WTC11 (cell line): ENCODE measurements at regions not wholly inside any gene's neighbourhood (a gene's known extent, or its start where the extent isn't known, plus 50 kb on each side); places are given as distances from the start of the nearest gene placed in this dataset.

ENCODE experiments used
- ATAC-seq: fragments of 200-7000 bp; cut with Tn5 transposase; 2 replicates; pipeline ENCODE4 v1.10.0; 2021; ENCODE audit warnings: mild to moderate bottlenecking, moderate library complexity
- CTCF ChIA-PET: fragments of 300-600 bp; sonication (Branson Sonifier 250); formaldehyde crosslinking; loops from one replicate; lab custom pipeline; 2021; ENCODE audit warnings: antibody characterized with exemption; lab: Charles Lee
- POLR2A ChIA-PET: fragments of 350-600 bp; sonication (Branson Sonifier 250); formaldehyde crosslinking; loops from one replicate; lab custom pipeline; 2021; ENCODE audit warnings: antibody characterized with exemption; lab: Charles Lee
- DNase-seq: peaks from one replicate; pipeline ENCODE4 v3.0.0; 2021; ENCODE audit warnings: low spot score
- H3K27ac Mint-ChIP-seq: 2 replicates; pipeline ENCODE4 v1.8.0; 2021; ENCODE audit warnings: mixed read lengths
- H3K27me3 Mint-ChIP-seq: 2 replicates; pipeline ENCODE4 v1.8.0; 2021; ENCODE audit warnings: low read depth, mild to moderate bottlenecking, moderate library complexity, mixed read lengths
- H3K36me3 Mint-ChIP-seq: 2 replicates; pipeline ENCODE4 v1.8.0; 2021; ENCODE audit warnings: mixed read lengths
- H3K4me1 Mint-ChIP-seq: 2 replicates; pipeline ENCODE4 v1.8.0; 2022; ENCODE audit warnings: mixed read lengths
- H3K4me3 Mint-ChIP-seq: 2 replicates; pipeline ENCODE4 v1.8.0; 2021; ENCODE audit warnings: mild to moderate bottlenecking, moderate library complexity, mixed read lengths
- H3K9me3 Mint-ChIP-seq: 2 replicates; pipeline ENCODE4 v1.8.0; 2021; ENCODE audit warnings: mixed read lengths
- ESRRA ChIP-seq: sonication (generic); formaldehyde crosslinking; IDR thresholded peaks from 2 replicates; pipeline ENCODE4 v1.8.1; 2022; ENCODE audit warnings: mild to moderate bottlenecking, missing genetic modification reagents, borderline replicate concordance
- JAZF1 ChIP-seq: fragments of 250-450 bp; sonication (Bioruptor Pico); IDR thresholded peaks from 2 replicates; pipeline ENCODE4 v1.9.0; 2021; ENCODE audit warnings: moderate library complexity, mild to moderate bottlenecking, inconsistent platforms
- NFYB ChIP-seq: sonication (generic); formaldehyde crosslinking; conservative IDR thresholded peaks from 2 replicates; pipeline ENCODE4 v1.8.0; 2022; ENCODE audit warnings: low read depth, missing genetic modification reagents
- NR2C2 ChIP-seq: sonication (generic); formaldehyde crosslinking; IDR thresholded peaks from 2 replicates; pipeline ENCODE4 v1.8.0; 2022; ENCODE audit warnings: mild to moderate bottlenecking, missing genetic modification reagents
- RELA ChIP-seq: sonication (generic); formaldehyde crosslinking; IDR thresholded peaks from 2 replicates; pipeline ENCODE4 v1.8.1; 2022; ENCODE audit warnings: missing genetic modification reagents, mild to moderate bottlenecking, borderline replicate concordance
- TEAD1 ChIP-seq: sonication (generic); formaldehyde crosslinking; IDR thresholded peaks from 2 replicates; pipeline ENCODE4 v1.8.0; 2022; ENCODE audit warnings: mild to moderate bottlenecking, missing genetic modification reagents
- ZNF219 ChIP-seq: sonication (generic); formaldehyde crosslinking; IDR thresholded peaks from 2 replicates; pipeline ENCODE4 v1.8.0; 2023; ENCODE audit warnings: missing genetic modification reagents, mild to moderate bottlenecking, borderline replicate concordance
- ZNF317 ChIP-seq: sonication (generic); formaldehyde crosslinking; IDR thresholded peaks from 2 replicates; pipeline ENCODE4 v1.8.1; 2023; ENCODE audit warnings: low read depth, mild to moderate bottlenecking, moderate library complexity, missing genetic modification reagents, borderline replicate concordance
- ZNF396 ChIP-seq: fragments of 250-450 bp; sonication (Bioruptor Pico); IDR thresholded peaks from 2 replicates; pipeline ENCODE4 v1.8.0; 2021; ENCODE audit warnings: mild to moderate bottlenecking, moderate library complexity, borderline replicate concordance
- ZNF671 ChIP-seq: fragments of 250-450 bp; sonication (Bioruptor Pico); IDR thresholded peaks from 2 replicates; pipeline ENCODE4 v1.8.0; 2021; ENCODE audit warnings: mild to moderate bottlenecking
- TF ChIP-seq, protein P1 (sequence below): fragments of 200-600 bp; IDR thresholded peaks from 2 replicates; pipeline ENCODE4 v1.8.0; 2022; ENCODE audit warnings: antibody characterized with exemption
- TF ChIP-seq, protein P2 (sequence below): sonication (generic); formaldehyde crosslinking; IDR thresholded peaks from 2 replicates; pipeline ENCODE4 v1.8.1; 2022; ENCODE audit warnings: mild to moderate bottlenecking, missing genetic modification reagents, moderate library complexity, borderline replicate concordance
- TF ChIP-seq, protein P3 (sequence below): sonication (generic); formaldehyde crosslinking; IDR thresholded peaks from 2 replicates; pipeline ENCODE4 v1.8.1; 2023; ENCODE audit warnings: mild to moderate bottlenecking, missing genetic modification reagents, moderate library complexity
- TF ChIP-seq, protein P4 (sequence below): sonication (generic); formaldehyde crosslinking; IDR thresholded peaks from 2 replicates; pipeline ENCODE4 v1.8.0; 2023; ENCODE audit warnings: missing genetic modification reagents, mild to moderate bottlenecking, borderline replicate concordance
- TF ChIP-seq, protein P5 (sequence below): sonication (generic); formaldehyde crosslinking; IDR thresholded peaks from 2 replicates; pipeline ENCODE4 v1.8.0; 2022; ENCODE audit warnings: mild to moderate bottlenecking, missing genetic modification reagents
- TF ChIP-seq, protein P6 (sequence below): sonication (generic); formaldehyde crosslinking; IDR thresholded peaks from 2 replicates; pipeline ENCODE4 v1.8.0; 2022; ENCODE audit warnings: mild to moderate bottlenecking, missing genetic modification reagents
- TF ChIP-seq, protein P7 (sequence below): fragments of 250-450 bp; sonication (Bioruptor Pico); IDR thresholded peaks from 2 replicates; pipeline ENCODE4 v2.1.2; 2022; ENCODE audit warnings: mild to moderate bottlenecking, moderate library complexity

DNA sequence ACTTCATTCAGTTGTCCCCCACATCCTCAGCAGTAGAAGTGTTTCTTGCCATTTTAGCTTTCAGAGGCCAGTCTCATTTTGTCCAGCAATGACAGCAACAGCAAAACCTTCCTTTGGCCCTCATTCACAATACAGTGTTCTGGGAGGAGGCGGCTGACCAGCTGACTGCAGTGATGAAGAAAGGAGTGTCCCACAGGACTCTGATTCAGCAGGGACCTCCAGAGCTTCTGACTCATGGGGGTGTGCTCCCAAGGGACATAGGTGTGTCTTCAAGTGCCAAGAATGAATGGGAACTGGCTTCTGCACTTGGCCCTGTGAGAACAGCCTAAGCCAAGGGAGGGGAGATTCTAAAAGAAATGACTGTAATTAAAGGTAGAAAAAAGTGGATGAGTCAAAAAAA lies 147.0 kb upstream of the PELI1 start (continued):
- TF ChIP-seq, protein P1, sequence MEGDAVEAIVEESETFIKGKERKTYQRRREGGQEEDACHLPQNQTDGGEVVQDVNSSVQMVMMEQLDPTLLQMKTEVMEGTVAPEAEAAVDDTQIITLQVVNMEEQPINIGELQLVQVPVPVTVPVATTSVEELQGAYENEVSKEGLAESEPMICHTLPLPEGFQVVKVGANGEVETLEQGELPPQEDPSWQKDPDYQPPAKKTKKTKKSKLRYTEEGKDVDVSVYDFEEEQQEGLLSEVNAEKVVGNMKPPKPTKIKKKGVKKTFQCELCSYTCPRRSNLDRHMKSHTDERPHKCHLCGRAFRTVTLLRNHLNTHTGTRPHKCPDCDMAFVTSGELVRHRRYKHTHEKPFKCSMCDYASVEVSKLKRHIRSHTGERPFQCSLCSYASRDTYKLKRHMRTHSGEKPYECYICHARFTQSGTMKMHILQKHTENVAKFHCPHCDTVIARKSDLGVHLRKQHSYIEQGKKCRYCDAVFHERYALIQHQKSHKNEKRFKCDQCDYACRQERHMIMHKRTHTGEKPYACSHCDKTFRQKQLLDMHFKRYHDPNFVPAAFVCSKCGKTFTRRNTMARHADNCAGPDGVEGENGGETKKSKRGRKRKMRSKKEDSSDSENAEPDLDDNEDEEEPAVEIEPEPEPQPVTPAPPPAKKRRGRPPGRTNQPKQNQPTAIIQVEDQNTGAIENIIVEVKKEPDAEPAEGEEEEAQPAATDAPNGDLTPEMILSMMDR, result no peak
- no peak for TF ChIP-seq RELA (CRISPR knock-in tag)
- no peak for TF ChIP-seq ZNF396

DNA sequence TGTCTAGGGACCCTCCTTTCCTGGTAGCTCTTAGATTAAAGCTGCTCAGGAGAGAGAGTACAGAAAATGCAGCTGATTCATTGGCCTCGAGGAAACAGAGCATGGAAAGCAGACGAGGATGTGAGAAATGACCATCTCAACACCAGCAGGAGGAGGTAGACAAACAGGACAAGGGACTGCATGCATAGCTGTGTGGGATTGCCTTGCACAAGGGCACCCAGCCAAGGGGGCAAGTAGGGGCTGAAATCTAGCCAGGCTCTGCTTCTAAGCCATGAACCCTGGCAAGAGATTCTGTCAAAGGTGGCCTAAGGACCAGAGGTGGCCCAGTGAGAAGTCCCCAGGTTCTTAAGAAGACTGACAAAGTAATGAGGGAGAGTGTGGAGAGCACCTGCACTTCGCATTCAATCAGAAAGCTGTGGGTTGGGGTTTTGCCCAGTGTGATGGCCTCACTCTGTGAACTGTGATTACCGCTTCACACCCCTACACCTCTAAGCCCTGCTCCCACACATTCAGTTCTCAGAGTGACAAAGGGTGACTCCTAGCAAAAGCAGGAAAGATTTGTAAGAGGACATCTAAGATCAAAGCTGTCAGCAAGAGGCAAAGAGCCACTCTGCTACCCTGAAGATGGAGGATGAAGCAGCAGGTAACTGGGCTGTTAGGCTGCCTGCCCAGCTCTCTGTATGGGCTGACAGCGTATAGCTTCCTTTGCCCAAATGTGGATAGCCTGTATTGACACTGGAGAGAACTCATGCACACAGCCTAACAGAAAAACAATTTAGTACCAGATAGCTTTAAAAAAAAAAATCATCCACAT lies 151.3 kb upstream of the PELI1 start:
- H3K27ac Mint-ChIP-seq, result no peak overlapping the region
- H3K27me3 Mint-ChIP-seq, result peaks cover 10% of the 10 kb centered on the region
- ChIA-PET POLR2A (interaction anchor here (0.5 to 1.4 kb wide), 2 partner anchors 17 to 76 kb away, joined by 3 to 4 read pairs; no protein-coding TSS in a partner anchor), CTCF (interaction anchor here (0.8 to 1.6 kb wide), 2 partner anchors 33 to 228 kb away, joined by 3 read pairs; partner anchors contain the start of gene AFTPH)
- TF ChIP-seq, protein P1, result no peak
- TF ChIP-seq, protein P2, sequence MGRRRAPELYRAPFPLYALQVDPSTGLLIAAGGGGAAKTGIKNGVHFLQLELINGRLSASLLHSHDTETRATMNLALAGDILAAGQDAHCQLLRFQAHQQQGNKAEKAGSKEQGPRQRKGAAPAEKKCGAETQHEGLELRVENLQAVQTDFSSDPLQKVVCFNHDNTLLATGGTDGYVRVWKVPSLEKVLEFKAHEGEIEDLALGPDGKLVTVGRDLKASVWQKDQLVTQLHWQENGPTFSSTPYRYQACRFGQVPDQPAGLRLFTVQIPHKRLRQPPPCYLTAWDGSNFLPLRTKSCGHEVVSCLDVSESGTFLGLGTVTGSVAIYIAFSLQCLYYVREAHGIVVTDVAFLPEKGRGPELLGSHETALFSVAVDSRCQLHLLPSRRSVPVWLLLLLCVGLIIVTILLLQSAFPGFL (CRISPR knock-in tag), result no peak
- no peak for TF ChIP-seq TEAD1
- TF ChIP-seq ESRRA (CRISPR knock-in tag), result no peak
- no peak for TF ChIP-seq ZNF671 (CRISPR knock-in tag)
- TF ChIP-seq ZNF317, result no peak
- TF ChIP-seq NFYB (CRISPR knock-in tag), result no peak
- TF ChIP-seq JAZF1 (CRISPR knock-in tag), result no peak
- TF ChIP-seq, protein P3, sequence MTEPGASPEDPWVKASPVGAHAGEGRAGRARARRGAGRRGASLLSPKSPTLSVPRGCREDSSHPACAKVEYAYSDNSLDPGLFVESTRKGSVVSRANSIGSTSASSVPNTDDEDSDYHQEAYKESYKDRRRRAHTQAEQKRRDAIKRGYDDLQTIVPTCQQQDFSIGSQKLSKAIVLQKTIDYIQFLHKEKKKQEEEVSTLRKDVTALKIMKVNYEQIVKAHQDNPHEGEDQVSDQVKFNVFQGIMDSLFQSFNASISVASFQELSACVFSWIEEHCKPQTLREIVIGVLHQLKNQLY (CRISPR knock-in tag), result no peak
- H3K4me1 Mint-ChIP-seq, result peaks cover 9% of the 10 kb centered on the region
- ATAC-seq, result no peak
- DNase-seq, result no peak
- peaks cover 6% of the 10 kb centered on the region for H3K36me3 Mint-ChIP-seq
- peaks cover 5% of the 10 kb centered on the region for H3K9me3 Mint-ChIP-seq
- H3K4me3 Mint-ChIP-seq, result no peak overlapping the region

DNA sequence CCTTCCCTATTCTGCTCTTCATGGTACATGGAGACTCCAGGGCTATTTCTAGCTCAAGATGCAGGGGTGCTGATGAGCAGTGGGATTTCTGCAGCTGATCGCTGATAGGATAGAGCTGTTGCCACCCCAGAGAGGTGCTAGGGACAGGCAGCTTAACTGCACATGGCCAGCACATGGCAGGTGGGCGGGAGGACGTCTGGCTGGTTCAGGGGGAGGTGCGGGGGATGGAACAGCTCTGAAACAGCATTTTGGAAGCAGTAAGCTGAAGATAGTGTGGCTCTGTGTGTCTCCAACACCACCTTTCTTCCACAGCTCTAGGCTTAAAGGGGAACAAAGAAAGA lies 151.9 kb upstream of the PELI1 start:
- Mint-ChIP-seq H3K36me3 (peaks cover 6% of the 10 kb centered on the region), H3K4me1 (peaks cover 9% of the 10 kb centered on the region), H3K4me3 (no peak overlapping the region), H3K27ac (no peak overlapping the region), H3K27me3 (peaks cover 10% of the 10 kb centered on the region), H3K9me3 (peaks cover 5% of the 10 kb centered on the region)
- DNase-seq (no peak), ATAC-seq (peak; percentile 36; the same call in 1 of the 2 replicates)
- POLR2A ChIA-PET, result interaction anchor here (0.5 to 1.4 kb wide), 2 partner anchors 16 to 76 kb away, joined by 3 to 4 read pairs; no protein-coding TSS in a partner anchor
- CTCF ChIA-PET, result interaction anchor here (0.8 kb wide), 1 partner anchor 228 kb away, joined by 3 read pairs; the partner anchor contains the start of gene AFTPH
- peak; percentile 73 for TF ChIP-seq NR2C2 (CRISPR knock-in tag)
- TF ChIP-seq, protein P4, sequence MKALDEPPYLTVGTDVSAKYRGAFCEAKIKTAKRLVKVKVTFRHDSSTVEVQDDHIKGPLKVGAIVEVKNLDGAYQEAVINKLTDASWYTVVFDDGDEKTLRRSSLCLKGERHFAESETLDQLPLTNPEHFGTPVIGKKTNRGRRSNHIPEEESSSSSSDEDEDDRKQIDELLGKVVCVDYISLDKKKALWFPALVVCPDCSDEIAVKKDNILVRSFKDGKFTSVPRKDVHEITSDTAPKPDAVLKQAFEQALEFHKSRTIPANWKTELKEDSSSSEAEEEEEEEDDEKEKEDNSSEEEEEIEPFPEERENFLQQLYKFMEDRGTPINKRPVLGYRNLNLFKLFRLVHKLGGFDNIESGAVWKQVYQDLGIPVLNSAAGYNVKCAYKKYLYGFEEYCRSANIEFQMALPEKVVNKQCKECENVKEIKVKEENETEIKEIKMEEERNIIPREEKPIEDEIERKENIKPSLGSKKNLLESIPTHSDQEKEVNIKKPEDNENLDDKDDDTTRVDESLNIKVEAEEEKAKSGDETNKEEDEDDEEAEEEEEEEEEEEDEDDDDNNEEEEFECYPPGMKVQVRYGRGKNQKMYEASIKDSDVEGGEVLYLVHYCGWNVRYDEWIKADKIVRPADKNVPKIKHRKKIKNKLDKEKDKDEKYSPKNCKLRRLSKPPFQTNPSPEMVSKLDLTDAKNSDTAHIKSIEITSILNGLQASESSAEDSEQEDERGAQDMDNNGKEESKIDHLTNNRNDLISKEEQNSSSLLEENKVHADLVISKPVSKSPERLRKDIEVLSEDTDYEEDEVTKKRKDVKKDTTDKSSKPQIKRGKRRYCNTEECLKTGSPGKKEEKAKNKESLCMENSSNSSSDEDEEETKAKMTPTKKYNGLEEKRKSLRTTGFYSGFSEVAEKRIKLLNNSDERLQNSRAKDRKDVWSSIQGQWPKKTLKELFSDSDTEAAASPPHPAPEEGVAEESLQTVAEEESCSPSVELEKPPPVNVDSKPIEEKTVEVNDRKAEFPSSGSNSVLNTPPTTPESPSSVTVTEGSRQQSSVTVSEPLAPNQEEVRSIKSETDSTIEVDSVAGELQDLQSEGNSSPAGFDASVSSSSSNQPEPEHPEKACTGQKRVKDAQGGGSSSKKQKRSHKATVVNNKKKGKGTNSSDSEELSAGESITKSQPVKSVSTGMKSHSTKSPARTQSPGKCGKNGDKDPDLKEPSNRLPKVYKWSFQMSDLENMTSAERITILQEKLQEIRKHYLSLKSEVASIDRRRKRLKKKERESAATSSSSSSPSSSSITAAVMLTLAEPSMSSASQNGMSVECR (CRISPR knock-in tag), result 0 out of 2 replicates have a peak, but pooled peaks have one; percentile 70
- TF ChIP-seq, protein P5, sequence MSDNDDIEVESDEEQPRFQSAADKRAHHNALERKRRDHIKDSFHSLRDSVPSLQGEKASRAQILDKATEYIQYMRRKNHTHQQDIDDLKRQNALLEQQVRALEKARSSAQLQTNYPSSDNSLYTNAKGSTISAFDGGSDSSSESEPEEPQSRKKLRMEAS (CRISPR knock-in tag), result peak; percentile 94
- TF ChIP-seq ZNF219 (CRISPR knock-in tag), result peak; percentile 92
- TF ChIP-seq, protein P6, sequence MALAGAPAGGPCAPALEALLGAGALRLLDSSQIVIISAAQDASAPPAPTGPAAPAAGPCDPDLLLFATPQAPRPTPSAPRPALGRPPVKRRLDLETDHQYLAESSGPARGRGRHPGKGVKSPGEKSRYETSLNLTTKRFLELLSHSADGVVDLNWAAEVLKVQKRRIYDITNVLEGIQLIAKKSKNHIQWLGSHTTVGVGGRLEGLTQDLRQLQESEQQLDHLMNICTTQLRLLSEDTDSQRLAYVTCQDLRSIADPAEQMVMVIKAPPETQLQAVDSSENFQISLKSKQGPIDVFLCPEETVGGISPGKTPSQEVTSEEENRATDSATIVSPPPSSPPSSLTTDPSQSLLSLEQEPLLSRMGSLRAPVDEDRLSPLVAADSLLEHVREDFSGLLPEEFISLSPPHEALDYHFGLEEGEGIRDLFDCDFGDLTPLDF (CRISPR knock-in tag), result peak; percentile 83; the same call in 1 of the 2 replicates
- TF ChIP-seq, protein P7, sequence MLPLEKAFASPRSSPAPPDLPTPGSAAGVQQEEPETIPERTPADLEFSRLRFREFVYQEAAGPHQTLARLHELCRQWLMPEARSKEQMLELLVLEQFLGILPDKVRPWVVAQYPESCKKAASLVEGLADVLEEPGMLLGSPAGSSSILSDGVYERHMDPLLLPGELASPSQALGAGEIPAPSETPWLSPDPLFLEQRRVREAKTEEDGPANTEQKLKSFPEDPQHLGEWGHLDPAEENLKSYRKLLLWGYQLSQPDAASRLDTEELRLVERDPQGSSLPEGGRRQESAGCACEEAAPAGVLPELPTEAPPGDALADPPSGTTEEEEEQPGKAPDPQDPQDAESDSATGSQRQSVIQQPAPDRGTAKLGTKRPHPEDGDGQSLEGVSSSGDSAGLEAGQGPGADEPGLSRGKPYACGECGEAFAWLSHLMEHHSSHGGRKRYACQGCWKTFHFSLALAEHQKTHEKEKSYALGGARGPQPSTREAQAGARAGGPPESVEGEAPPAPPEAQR, result no peak
